ENCODE measurements at regions not wholly inside any gene's neighbourhood (a gene's known extent, or its start where the extent isn't known, plus 50 kb on each side); places are given as distances from the start of the nearest gene placed in this dataset.

- TF ChIP-seq CTCF (conservative IDR thresholded peaks at IDR 0.05; ENCODE audit: low read depth, low read length) (no peak), EZH2 (IDR thresholded peaks at IDR 0.05; ENCODE audit: borderline replicate concordance, low read depth, low read length, poor library complexity, severe bottlenecking) (no peak)
Measured at GRCh38 chr11:95371153-95371552, 140.2 kb upstream of the SESN3 start.

Data from A673 (cell line).